ENCODE measurements at regions not wholly inside any gene's neighbourhood (a gene's known extent, or its start where the extent isn't known, plus 50 kb on each side); places are given as distances from the start of the nearest gene placed in this dataset.

GRCh38 chr3:10555263-10555662 lies 49.9 kb upstream of the ATP2B2 start:
- no peak for DNase-seq (ENCODE audit: low read depth, low spot score)

- no peak for DNase-seq (ENCODE audit: low read depth, low spot score)
These were observed 50.9 kb upstream of the ATP2B2 start for GRCh38 chr3:10556312-10556711.

DNA sequence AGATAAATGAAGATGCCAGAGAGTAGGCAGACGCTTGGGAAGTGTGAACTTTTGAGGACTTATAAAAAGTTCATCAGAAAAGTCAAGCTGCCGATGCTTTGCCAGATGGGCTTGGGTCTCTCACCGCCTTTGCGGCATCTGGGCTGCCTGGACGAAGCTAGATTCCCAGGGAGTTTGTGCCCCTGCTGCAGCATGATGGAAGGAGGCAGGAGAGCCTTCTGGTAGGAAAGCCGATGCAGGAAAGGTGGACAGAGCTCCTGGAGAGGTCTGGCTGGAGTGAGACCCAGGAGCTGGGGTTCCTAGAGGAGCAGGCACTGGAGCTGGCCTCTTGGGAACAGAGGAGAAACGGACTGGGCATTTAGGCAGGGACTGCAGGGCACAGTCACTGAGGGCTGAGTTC lies 51.9 kb upstream of the ATP2B2 start:
- DNase-seq (ENCODE audit: low read depth, low spot score) = no peak

DNA sequence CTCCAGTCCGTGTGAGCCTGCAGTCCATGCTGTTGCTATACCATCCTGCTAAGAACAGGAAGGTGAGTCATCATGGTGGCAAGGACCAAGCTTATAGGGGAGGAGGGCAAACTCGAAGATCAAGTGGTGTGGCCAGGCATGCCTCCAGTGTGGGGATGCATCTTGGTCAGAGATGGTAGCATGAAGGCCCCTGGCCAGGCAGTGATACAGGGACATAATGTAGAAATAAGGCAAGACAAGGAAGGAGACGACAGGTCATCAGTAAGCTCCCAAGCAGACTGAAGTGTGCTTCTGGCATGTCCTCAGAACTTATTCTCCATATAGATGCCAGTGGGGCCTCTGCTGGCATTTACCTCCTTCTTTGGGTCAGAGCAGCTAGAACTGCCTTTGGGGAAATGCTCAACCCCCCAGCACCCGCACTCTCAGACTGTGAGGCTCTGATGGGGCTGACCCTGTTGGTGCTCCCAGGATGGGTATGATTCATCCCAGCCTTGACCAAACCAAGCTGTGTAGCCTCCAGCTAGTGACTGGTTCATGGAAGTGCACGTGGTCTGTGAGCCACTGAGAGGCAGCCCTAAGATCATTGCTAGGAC lies 52.5 kb upstream of the ATP2B2 start:
- no peak for DNase-seq (ENCODE audit: low read depth, low spot score)

GRCh38 chr3:10558736-10559135 lies 53.4 kb upstream of the ATP2B2 start:
- no peak for DNase-seq (ENCODE audit: low read depth, low spot score)

- DNase-seq (ENCODE audit: low read depth, low spot score) = no peak
These were observed 54.9 kb upstream of the ATP2B2 start for GRCh38 chr3:10560060-10560861.

DNA sequence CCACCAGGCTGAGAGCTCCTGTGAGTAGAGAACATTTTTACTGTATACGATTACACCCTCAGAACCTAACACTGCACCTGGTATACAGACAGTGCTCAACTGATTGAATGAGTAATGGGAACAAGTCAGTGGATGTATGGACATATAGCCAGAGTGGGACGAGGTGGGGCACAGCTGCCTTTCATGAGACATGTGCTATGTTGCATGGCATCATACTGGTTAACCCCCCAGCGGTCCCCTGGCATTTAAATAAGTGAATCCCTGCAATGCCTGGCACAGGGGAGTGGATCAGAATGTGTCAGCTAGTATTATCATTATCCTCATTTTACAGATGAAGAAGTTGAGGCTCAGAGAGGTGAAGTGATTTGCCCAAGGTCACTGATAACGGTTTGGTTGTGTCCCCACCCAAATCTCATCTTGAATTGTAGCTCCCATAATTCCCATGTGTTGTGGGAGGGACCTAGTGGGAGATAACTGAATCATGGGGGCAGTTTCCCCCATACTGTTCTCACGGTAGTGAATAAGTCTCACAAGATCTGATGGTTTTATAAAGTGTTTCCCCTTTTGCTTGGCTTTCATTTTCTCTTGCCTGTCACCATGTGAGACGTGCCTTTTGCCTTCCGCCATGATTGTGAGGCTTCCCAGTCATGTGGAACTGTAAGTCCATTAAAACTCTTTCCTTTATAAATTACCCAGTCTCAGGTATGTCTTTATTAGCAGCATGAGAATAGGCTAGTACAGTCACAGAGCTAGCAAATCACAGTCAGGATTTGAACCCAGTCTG lies 56.0 kb upstream of the ATP2B2 start:
- no peak for DNase-seq (ENCODE audit: low read depth, low spot score)

- DNase-seq (ENCODE audit: low read depth, low spot score) = no peak
These were observed 56.7 kb upstream of the ATP2B2 start for GRCh38 chr3:10561946-10562560.

DNA sequence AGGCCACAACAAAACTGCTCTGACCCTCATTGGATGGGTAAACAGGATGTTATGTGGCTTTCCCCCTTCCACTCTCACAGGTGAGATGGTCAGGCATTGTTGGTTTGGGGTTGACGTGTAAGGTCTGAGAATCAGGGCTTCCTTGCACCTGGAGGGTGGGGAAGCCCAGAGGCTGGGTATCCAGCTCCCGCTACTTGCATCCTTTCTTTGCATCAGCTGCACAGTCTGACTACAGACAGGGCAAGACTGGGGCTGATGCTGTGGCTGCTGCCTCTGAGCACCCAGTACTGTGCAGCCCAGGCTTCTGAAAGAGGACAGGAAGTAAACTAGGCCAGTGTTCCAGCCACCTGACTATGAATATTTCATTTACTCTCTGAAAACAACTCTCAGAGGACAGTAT lies 58.0 kb upstream of the ATP2B2 start:
- DNase-seq (ENCODE audit: low read depth, low spot score) = no peak

GRCh38 chr3:10565814-10566213 lies 60.4 kb upstream of the ATP2B2 start:
- DNase-seq (ENCODE audit: low read depth, low spot score) = no peak

DNA sequence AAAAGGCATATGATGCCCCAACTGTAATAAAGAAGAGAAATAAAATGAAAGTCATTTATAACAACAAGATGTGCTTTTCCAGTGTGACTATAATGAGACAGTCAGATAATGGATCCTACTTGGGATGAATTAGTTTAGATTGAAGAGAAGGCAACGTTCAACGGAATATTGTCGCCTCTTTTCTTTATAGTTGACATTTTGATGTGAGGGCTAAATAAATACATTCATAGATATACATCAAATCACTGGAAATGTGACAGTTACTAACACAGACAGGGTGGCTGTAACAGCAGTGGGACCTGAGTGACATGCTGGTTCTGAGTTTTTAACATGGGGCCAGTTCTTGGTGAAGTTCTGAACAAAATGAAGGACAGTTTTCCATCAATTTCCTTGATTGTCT lies 61.1 kb upstream of the ATP2B2 start:
- DNase-seq (ENCODE audit: low read depth, low spot score) = no peak

DNA sequence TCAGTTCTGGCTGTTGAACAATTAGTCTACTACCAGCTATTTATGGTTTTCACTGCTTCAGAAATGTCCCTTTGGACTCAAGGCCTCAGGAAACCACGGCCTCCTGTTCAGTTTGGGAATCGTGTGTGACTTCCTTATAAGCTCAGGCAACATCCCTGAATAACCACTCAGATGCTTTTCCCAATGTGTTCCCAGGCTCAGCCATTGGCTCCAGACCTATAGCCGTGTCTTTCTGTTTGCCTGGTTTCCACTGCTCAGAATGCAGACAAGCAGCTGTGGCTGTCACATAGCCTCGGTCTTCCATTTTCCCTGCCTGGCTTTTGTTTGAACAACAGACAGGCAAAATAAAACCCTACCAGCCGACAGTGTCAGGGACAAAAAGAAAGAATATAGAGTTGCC lies 63.2 kb upstream of the ATP2B2 start:
- no peak for DNase-seq (ENCODE audit: low read depth, low spot score)

- DNase-seq (ENCODE audit: low read depth, low spot score) = no peak
These were observed 65.0 kb upstream of the ATP2B2 start for GRCh38 chr3:10570196-10570946.

DNA sequence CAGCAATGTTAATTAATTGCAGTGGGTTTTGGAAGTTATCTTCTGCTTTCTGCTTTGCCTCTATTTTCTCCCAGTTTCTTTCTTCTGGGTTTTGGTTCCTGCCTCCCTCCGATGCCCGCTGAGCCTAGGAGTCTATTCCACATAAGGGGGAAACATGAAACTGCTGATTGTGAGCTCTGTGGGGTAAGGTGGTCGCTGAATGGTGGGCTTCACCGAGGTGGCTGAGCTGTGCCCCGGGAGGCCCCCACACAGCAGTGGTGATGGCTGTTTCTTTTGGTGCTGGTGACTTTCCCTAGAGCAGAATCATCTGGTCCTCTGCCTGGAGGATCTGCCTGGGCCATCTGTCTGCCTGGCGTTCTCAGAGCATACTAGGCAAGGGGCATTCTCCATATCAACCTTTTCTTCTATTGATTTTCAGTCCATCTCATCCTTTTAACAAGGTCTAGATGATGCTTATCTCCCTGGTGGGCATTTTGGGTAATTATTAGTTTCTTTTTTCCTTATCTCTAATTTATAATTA lies 68.8 kb upstream of the ATP2B2 start:
- no peak for DNase-seq (ENCODE audit: low read depth, low spot score)

DNA sequence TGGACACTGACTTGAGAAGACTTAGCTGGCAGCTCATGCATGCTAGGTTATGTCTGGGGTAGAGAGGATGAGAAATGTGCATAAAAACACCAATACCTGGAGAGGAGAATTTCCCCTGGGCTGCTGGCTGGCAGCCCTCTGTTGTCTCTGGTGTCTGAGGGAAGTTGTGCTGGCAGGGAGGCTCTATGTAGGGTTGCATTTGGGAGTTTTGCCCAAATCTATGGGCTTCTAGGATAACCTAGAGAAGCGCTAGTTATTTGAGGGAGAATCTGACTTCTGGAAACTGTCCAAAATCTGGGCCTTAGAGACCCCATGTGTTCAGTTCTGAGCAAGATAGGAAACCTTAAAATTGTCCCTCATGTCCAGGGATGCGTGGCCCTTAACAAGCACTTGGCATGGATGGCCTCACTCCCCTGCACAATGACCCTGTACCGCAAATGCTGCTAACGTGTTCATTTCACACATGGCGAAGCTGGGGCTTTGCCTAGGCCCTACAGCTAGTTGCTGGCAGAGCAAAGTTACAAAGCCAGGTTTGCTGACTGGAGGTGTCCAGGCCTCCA lies 70.3 kb upstream of the ATP2B2 start:
- no peak for DNase-seq (ENCODE audit: low read depth, low spot score)

GRCh38 chr3:10577486-10577885 lies 72.1 kb upstream of the ATP2B2 start:
- DNase-seq (ENCODE audit: low read depth, low spot score) = no peak

DNA sequence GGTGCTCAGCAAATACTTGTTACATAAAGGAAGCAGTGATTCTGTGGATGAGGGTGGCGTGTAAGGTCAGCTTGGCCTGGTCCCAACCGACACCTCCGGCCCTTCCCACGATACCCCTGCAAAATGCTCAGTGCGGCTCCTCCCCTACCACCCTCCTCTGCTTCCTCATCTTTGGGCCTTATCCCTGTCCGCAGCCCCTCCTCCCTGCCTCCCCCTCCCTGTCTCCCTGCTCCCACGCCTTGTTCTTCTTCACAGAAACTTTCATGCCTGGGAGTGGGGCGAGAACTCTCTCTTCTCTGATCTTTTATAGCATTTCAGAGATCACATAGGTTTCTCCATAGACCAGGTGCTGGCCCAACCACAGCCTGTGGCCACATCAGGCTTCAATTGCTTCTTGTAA lies 75.0 kb upstream of the ATP2B2 start:
- DNase-seq (ENCODE audit: low read depth, low spot score) = no peak

GRCh38 chr3:10581251-10581650 lies 75.9 kb upstream of the ATP2B2 start:
- no peak for DNase-seq (ENCODE audit: low read depth, low spot score)

DNA sequence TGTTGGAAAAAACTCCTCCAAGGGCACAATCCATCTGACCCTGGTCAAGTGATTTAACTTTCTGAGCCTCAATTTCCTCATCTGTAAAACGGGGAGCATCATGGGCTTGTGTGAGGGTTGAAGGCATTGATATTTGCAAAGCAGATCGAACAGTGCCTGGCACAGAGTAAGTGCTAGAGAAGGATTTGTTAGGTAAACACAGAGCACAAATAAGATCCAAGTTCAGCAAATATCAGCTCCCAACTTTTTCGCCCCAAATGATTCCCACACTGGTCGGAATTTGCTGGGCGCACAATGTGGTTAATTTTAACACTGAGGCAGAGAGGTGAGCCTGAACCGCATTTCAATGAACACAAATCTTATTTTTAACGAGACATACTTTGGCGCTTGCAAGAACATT lies 76.3 kb upstream of the ATP2B2 start:
- DNase-seq (ENCODE audit: low read depth, low spot score) = no peak

DNA sequence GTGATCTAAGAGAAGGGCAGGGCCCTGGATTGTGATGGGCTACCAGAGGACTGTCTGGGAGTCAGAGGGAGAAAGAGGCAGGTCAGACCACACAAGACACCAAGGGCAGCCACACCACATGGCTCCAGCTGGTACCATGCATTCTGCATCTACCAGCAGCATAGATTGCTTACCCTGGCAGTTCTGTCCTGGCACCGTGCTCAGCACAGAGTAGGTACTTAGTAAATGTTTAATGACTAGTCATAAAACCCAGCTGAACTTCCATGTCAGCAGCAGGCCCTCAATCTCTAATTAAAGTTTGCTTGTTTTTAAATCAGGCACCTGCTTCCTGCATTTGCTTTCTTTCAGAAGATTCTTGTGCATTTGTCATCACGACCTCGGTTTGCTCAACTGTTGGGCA lies 77.3 kb upstream of the ATP2B2 start:
- DNase-seq (ENCODE audit: low read depth, low spot score) = no peak

Data from ELF-1 (cell line).